Iris pigment epithelial cell (primary cell): ENCODE measurements at regions not wholly inside any gene's neighbourhood (a gene's known extent, or its start where the extent isn't known, plus 50 kb on each side); places are given as distances from the start of the nearest gene placed in this dataset.
"Not testable (repeated sequence)": the region's sequence is repeated elsewhere in the genome, so short reads cannot be mapped to it uniquely, and the experiment has no call there.

Source experiments
- DNase-seq: peaks from one replicate; pipeline ENCODE4 v3.0.0-alpha.2; 2011; ENCODE audit warnings: low read depth

DNA sequence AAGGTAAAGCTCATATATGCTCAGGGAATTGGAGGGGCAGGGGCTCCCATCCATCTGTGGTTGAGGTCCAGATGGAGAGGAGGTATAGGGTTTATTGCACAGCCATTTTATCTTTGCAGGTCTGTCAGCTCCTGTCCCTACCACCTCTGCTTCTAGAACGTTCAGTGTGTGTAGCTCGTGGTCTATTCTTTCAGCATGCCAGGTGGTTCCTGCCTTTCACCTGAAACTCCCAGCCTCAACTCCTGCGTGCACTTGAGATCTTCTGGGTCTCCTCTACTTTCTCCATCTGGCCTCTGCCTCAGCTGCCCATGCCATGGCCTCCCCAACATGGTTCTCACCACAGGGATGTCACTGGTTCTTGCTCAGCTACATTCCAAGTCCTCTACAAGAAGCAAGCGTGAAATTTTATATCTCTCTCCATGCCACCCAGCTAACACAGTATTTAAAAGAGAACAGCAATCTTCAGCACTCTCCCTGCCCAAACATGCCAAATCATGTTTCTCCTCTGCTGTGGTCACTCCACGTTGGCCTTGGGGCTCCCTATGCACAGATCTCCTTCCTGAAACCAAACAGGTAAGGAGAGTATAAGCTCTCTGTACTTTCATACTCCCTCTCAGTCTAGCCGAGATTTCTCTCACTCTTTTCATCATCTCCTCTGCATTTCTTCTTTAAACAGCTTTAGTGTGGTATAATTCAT, 157.8 kb upstream of the TRPC6 start:
- no peak for DNase-seq

DNA sequence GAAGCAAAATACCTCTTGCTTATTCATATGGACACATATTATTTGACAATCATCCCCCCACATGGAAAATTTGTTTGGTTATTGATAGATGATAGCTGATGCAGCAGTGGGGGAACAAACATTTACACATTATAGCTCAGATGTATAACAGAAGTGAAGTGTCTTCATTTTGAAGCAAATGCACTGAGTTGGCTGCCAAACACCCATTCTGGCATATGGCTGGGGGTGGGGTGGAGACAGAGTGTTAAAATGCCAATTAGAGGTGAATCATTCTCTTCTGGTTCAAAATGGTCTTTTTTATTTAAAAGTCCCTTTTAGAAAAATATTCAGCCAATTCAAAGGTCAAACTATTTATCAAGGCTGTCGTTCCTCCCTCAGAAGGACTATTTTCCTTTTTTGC, 157.3 kb upstream of the TRPC6 start:
- no peak for DNase-seq

DNA sequence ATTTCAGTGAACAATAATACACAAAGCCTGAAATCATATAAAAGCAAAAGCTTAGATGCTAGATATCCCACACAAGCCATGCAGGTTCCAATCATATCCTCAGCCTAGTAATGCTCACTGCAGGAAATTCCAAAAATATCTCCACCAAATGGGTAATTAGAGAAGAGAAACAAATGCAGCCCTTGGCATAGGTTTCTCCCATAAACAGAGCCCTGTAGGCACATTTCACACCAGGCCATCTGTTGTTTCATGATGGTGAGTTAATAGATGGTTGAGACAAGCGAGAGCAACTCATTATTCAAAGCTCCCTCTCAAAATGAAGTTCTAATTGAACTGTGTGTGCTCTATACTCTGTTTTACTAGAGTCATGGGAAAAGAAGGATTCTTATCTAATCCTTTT, 154.6 kb upstream of the TRPC6 start:
- no peak for DNase-seq

DNA sequence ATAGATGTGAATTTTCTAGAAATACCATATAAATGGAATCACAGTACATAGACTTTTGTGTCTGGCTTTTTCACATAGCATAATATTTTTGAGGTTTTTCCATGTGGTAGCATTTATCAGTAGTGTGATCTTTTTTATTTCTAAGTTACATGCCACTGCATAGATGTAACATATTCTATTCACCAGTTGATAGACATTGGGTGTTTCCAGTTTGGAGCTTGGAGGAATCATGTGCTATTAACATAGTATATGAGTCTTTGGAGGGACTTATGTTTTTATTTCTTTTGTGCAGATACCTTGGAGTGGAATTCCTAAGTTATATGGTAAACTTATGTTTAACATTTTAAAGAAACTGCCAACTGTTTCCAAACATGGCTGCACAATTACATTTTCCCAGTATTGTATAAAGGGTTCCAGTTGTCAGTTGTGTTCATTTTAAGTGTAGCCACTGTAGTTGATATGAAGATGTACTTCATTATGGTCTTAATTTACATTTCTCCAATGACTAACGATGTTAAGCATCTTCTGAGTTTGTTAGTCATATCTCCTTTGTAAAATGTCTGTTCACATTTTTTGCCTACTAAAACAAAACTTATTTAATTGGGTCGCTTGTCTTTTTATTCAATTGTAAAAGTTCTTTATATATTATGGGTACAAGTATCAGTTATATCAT, 145.7 kb upstream of the TRPC6 start:
- DNase-seq, result no peak

DNA sequence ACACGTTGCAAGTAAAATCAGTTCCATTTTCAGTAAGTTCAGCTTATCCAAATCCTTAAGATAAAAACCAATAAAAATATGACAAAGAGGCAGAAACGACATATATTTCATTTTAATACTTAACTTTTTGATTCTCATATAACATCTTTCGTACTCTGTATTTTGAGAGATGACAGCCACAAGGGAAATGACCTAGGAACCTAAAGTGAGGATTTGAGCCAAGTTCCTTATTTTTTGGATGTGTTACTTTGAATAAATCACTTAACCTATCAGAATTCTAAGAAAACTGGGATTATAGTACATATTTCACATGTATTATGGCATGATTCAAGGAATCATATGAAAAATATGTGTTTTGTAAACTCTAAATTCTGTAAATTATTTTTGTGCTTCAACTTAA, 143.6 kb upstream of the TRPC6 start:
- DNase-seq, result no peak

DNA sequence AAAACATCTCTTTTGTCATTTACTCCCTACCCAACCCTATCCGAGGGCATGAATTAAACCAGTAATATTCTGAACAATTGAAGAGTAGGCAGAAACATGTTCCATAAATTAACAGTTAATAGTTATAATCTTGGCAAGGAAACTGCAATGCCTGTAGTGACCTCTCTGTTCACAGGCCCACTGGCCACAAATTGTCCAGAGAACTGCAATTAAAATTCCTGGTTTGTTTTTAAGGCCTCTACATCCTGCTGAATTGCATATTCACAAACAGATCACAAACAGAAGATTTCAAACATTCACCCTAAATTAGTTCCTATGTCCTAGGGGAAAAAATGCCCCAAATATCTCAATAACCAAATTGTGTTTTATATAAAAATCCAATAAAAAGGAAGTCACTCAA, 143.2 kb upstream of the TRPC6 start:
- no peak for DNase-seq

DNA sequence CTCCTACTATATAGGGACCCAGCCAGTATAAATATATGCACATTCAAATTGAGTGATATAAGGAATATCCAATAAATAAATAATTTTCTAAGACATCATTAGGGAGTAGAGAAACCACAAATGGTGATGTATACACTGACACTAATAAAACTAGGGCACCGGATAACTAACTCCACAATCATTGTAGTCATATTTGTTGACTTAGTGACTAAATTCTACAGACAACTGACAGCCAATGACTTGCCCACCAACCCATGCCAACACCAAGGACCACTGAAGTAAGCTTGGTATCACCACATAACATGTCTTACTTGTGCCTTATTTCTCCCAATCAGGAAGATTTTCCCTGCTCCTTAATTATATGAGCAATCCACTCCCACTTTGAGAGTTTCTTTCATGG, 139.6 kb upstream of the TRPC6 start:
- no peak for DNase-seq

DNA sequence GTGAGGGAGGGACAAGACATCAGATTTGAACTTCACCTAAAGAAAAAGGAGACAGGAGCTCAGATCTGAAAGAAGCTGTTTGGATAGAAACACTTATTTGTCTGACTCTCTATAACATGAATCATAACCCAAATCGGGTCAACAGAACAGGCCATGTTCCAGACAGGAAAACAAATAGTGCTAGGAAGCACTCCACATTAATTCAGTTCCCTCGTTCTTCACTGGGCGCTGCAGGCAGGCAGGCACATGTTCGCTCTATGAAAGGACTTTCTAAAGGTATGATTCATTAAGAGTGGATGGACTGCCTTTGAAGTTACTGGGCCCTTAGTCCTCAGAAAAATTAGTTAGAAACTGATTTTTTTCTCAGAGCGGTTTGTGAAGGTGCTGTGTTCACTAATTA, 137.5 kb upstream of the TRPC6 start:
- no peak for DNase-seq

DNA sequence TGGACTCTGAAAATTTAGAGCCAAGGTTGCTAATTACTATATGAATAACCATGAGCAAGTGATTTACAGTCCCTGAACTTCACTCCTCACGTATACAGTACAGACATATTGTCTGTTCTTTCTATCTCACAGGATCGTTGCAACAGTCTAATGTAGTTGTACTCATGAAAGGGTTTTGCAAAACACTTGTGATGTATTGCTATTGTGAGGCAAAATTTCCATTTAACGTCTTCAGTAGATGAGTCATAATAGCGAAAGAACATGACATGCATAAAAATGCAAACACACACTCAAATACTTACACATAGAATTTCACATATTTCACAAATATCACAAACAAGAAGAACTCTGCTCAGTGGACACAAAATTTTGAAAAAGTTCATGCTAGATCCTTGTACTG, 134.6 kb upstream of the TRPC6 start:
- peak; percentile 3 for DNase-seq

DNA sequence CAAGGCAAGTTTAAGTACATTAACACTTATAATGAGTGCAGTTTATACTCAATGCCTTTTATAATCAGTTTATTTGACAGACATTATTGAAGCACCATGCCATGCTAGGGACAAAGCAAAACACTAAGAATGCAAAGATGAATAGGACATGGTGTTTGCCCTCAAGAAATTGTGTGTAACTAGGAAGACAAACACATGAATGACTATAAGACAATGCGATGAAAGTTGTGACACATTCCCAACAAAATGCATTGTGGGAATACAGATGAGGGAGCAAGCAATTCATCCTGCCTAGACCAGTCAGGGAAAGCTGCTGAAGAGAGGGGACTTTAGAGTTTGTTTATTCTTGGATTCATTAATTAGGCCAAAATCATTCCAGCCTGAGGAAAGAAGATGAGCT, 133.8 kb upstream of the TRPC6 start:
- no peak for DNase-seq

DNA sequence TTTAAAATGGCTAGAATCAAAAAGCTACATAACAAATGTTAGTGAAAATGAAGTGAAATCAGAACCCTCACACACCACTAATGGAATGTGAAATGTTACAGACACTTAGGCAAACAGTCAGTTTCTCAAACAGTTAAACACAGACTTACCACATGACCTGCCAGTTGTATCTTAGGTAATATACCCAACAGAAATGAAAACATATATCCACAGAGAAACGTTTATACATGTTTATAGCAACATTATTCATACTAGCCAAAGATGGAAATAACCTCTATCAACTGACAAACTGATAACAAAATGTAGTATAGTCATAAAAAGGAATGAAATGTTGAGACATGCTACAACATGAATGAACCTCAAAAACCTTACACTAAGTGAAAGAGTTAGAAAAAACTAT, 131.5 kb upstream of the TRPC6 start:
- DNase-seq, result no peak

DNA sequence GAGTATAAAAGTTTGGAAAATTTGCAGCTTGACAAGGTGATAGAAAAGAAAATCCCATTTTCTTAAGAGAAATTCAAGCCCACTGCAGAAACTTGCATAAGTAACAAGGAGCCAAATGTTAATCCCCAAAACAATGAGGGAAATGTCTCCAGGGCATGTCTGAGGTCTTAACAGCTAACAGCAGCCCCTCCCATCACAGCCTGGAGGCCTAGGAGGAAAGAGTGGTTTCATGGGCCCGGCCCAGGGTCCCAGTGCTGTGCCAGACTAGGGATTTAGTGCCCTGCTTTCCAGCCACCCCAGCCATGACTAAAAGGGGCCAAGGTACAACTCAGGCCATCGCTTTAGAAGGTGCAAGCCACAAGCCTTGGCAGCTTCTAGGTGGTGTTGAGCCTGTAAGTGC, 123.7 kb upstream of the TRPC6 start:
- no peak for DNase-seq

DNA sequence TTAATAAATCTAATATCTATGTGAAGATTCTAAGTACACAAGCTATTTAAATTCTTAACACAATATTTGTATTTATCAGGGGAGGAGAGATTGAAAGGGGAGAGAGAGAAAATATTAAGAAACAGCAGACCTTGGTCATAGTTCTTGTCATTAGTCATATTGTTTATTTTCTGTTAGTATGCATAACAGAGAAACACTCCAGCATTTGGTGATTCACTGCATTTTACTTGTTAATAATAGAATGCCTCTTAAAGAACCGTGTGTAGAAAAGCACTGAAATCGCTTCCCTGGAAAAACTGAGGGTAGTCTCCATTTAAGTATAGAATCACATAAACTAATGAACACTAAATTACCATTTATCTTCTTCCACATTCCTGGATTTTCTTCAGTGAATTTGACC, 122.7 kb upstream of the TRPC6 start:
- DNase-seq, result peak; percentile 3

DNA sequence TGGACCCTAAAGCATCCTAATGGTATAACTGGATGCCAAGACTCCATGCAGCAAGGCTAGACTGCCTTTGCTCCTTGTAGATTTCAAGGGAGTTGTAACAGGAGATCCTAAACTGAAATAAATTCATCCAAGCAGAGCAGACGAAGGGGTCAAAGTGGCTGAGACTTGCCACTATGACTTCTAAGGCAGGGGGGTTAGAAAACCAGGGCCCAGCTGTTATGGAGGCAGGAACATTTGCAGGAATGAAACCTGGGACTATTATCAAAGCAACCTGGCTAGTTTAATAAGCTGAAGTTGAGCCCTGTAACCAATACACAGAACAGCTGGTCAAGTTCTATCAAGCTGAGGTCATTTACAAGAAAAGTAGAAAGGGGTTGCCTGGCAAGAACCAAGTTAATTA, 122.2 kb upstream of the TRPC6 start:
- DNase-seq, result no peak

DNA sequence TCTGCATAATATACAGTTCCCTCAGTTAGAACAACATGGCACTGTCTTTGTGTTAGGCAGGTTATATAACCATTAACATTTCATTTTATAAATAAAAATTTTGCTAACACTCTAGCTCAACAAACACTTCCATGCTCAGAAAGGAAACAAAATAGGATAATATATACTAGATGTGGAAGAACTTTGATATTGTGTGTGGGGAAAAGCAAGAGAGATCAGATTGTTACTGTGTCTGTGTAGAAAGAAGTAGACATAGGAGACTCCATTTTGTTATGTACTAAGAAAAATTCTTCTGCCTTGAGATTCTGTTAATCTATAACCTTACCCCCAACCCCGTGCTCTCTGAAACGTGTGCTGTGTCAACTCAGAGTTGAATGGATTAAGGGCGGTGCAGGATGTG, 111.1 kb upstream of the TRPC6 start:
- DNase-seq, result not testable (repeated sequence)

DNA sequence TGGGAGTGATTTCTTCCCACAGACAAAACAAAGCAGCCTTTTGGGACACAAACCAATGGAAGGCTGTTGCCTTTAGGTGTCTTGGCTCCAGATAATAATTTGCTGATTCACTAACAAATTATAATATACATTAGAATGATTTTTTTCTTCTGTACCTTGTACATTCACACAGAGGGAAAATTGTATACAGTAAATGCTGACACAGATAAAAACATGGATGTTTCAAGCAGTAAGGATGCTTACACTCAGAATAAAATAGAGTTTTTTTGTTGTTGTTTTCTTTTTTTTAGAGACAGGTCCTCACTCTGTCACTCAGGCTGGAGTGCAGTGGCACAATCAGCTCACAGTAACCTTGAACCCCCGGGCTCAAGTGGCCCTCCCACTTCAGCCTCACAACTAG, 109.2 kb upstream of the TRPC6 start:
- DNase-seq, result no peak

DNA sequence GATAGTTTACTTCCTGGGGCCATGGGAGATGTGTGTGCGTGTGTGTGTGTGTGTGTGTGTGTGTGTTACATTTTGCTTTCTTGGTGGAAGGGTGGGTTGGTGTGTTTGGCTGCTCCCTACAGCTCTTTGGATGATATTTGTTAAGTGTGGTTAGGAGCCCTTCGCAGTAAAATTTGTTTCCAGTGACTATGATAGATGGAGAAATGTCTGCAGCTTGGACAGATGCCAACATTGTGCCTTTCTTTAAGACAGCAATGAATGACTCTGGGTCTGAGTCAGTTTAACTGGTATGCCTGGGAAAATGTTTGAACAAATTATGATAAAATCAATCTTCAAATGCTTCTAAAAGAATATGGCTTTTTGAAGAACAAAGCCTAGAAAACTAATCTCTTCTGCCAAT, 102.7 kb upstream of the TRPC6 start:
- DNase-seq, result peak; percentile 45

DNA sequence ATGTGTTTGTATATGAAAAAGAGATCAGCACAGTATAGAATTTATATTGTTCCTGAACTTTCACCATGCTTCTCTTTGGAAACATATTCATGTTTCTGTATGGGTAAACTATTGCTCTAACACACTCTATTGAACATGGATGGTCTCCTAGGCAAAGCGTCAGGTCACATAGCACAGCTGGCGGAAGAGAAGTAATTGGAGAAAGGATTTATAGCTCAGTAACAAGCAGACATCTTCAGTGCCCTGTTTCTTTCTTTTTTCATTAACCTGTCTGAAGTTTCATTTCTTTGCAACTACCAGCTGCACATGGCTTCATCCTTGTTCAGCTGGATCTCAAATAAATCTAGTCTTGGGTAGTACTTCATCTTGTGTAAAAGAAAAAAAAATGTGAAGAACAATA, 84.4 kb upstream of the TRPC6 start:
- DNase-seq, result no peak

DNA sequence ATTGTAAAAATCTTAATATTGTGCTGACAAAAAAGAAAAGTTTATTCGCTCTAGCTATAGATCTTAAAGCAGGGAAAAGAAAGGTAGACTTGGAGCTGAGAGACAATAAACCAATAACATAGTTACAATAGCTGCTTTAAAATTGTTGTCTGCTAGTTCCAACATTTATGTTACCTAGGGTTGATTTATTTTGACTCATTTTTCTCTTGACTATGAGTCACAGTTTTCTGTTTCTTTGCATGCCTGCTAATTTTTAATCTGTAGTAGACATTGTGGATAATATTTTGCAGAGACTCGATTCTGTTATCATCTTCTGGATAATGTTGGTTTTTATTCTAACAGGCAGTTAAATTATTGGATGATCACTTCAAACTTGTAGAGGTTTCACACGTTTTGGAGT, 83.1 kb upstream of the TRPC6 start:
- no peak for DNase-seq

DNA sequence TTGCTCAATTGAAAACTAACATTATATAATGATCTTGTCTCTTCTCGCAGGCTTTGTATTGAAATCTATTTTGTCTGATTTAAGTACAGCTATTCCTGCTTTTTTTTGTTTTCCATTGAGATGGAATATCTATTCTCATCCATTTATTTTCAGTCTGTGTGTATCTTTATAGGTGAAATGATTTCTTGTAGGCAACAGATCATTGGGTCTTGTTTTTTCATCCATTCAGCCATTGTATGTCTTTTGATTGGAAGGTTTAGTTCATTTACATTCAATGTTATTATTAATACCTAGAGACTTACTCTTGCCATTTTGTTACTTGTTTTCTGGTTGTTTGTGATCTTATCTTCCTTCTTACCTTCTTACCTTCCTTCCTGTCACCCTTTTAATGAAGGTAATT, 77.8 kb upstream of the TRPC6 start:
- no peak for DNase-seq
